GM19438 (cell line): ENCODE measurements at regions not wholly inside any gene's neighbourhood (a gene's known extent, or its start where the extent isn't known, plus 50 kb on each side); places are given as distances from the start of the nearest gene placed in this dataset.

ENCODE experiments used
- ATAC-seq: cut with Tn5 transposase; IDR thresholded peaks from one replicate; pipeline ENCODE4 v1.9.1; 2021; ENCODE audit warnings: low read depth; ENCODE audit not compliant: unreplicated experiment

- ATAC-seq = no peak
These were observed 55.6 kb upstream of the ZNF536 start for GRCh38 chr19:30316560-30317106.

DNA sequence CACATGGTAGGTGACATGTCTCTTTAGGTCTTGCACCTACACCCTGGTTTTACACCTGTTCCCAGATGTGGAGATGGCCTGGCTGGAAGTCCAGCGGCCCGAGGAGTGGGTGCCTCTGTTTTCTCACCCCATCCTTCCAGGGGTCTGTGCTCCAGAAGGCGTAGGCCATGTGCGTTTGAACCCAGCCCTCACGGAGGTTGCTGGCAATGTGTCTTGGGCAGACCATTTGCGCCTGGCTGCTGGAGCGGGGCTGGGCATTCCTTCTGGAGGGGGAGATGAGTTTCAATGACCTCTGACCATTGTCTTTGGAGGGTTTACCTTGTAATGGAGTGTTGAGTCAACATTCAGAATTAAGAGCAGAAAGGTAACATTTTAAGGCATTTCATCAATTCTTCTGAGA is 54.8 kb upstream of the ZNF536 start:
- ATAC-seq = no peak

GRCh38 chr19:30318261-30318660 is 53.9 kb upstream of the ZNF536 start:
- ATAC-seq = no peak

- no peak for ATAC-seq
These were observed 53.2 kb upstream of the ZNF536 start for GRCh38 chr19:30318936-30319335.

- ATAC-seq = no peak
These were observed 52.8 kb upstream of the ZNF536 start for GRCh38 chr19:30319411-30319810.

DNA sequence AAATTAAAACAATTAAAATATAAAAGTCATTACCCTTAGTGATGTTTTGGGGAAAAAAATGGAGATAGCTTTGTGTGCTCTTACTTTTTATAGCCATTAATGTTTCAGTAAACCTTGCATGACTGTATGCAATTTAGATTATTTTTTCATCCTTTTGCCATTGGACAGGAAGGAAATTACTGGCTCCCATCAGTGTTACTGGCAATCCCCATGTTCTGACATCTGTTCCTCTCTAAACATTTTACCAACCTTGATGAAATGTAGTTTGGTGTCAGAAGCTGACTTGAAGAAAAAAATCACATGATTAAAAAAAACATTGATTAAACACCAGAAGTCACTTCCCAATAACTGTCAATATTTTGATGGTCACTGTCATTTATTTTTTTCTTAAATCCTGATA is 52.3 kb upstream of the ZNF536 start:
- no peak for ATAC-seq

GRCh38 chr19:30320466-30320865 is 51.7 kb upstream of the ZNF536 start:
- ATAC-seq = no peak

- ATAC-seq = no peak
These were observed 51.3 kb upstream of the ZNF536 start for GRCh38 chr19:30320916-30321315.
